ENCODE measurements at regions not wholly inside any gene's neighbourhood (a gene's known extent, or its start where the extent isn't known, plus 50 kb on each side); places are given as distances from the start of the nearest gene placed in this dataset.

DNA sequence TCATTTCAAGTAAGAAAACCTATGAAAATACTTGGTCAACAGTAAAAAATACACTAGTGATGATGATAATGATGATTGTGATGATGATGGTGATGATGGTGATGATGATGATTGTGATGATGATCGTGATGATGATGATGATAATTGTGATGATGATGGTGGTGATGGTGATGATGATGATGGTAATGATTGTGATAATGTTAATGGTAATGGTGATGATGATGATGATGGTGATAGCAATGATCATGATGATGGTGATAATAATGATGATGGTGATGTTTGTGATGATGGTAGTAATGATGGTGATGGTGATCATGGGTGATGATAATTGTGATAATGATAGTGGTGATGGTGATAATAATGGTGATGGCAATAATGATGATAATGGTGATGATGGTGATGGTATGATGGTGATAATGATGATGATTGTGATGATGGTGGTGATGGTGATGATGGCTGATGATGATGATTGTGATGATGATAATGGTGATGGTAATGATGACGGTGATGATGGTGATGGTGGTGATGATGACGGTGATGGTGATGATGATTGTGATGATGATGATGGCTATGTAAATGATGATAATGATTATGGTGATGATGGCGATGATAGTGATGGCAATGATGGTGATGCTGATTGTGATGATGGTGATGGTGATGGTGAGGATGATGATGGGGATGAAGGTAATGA lies 62.1 kb downstream of the VCX3A start:
- TF ChIP-seq, protein P1, sequence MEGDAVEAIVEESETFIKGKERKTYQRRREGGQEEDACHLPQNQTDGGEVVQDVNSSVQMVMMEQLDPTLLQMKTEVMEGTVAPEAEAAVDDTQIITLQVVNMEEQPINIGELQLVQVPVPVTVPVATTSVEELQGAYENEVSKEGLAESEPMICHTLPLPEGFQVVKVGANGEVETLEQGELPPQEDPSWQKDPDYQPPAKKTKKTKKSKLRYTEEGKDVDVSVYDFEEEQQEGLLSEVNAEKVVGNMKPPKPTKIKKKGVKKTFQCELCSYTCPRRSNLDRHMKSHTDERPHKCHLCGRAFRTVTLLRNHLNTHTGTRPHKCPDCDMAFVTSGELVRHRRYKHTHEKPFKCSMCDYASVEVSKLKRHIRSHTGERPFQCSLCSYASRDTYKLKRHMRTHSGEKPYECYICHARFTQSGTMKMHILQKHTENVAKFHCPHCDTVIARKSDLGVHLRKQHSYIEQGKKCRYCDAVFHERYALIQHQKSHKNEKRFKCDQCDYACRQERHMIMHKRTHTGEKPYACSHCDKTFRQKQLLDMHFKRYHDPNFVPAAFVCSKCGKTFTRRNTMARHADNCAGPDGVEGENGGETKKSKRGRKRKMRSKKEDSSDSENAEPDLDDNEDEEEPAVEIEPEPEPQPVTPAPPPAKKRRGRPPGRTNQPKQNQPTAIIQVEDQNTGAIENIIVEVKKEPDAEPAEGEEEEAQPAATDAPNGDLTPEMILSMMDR (IDR thresholded peaks at IDR 0.05) = no peak
- intact Hi-C loops (cut with DNase I) = no loop called here
- Histone ChIP-seq H3K27ac (no peak overlapping the region), H3K9me3 (no peaks in the 10 kb centered on the region), H3K4me1 (no peaks in the 10 kb centered on the region), H3K4me3 (no peak overlapping the region), H3K36me3 (no peaks in the 10 kb centered on the region), H3K27me3 (no peaks in the 10 kb centered on the region)
- DNase-seq (no peak), ATAC-seq (no peak)

DNA sequence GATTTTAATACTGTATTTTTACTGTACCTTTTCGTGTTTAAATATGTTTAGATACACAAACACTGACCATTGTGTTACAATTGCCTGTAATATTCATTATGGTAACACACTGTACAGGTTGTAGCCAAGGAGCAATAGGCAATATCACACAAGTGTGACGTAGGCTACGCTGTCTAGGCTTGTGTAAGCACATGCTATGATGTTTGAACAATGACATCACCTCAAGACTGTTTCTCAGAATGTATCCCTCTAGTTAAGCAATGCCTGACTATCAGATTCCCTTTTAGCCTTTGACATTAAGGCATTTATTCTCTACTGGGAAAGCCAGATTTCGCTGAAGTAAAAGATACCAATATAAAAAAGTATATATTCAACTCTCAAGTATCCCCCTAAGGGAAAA lies 66.2 kb downstream of the VCX3A start:
- Histone ChIP-seq H3K9me3 (no peaks in the 10 kb centered on the region), H3K4me1 (no peaks in the 10 kb centered on the region), H3K4me3 (no peak overlapping the region), H3K27ac (no peak overlapping the region), H3K36me3 (no peaks in the 10 kb centered on the region), H3K27me3 (no peaks in the 10 kb centered on the region)
- intact Hi-C loops (cut with DNase I) = no loop called here
- TF ChIP-seq, protein P1 (IDR thresholded peaks at IDR 0.05) = no peak
- ATAC-seq = no peak
- no peak for DNase-seq

DNA sequence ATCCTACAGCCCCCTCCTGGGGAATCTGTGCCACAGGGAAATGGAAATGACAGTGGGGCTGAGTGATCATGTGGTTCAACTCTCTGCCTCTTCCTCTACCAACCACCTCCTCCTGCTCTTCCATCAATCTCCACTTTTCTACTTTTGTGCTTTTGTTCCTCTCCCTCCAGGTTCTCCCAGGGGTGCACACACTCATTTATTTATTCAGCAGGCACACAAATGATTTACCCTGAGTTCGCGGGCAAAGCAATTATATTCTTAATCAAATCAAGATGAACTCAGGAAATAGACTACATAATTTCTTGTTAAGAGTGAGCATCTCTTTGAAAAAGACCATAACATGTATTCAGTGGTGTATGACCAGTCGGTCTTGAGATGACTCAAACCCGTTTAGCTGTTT lies 69.2 kb downstream of the VCX3A start:
- H3K4me1 ChIP-seq = no peaks in the 10 kb centered on the region
- no peaks in the 10 kb centered on the region for H3K27me3 ChIP-seq
- no peak overlapping the region for H3K4me3 ChIP-seq
- H3K36me3 ChIP-seq = no peaks in the 10 kb centered on the region
- DNase-seq = no peak
- no peak for ATAC-seq
- TF ChIP-seq, protein P1 (IDR thresholded peaks at IDR 0.05) = no peak
- H3K9me3 ChIP-seq = no peaks in the 10 kb centered on the region
- H3K27ac ChIP-seq = no peak overlapping the region
- intact Hi-C loops (cut with DNase I) = no loop called here

DNA sequence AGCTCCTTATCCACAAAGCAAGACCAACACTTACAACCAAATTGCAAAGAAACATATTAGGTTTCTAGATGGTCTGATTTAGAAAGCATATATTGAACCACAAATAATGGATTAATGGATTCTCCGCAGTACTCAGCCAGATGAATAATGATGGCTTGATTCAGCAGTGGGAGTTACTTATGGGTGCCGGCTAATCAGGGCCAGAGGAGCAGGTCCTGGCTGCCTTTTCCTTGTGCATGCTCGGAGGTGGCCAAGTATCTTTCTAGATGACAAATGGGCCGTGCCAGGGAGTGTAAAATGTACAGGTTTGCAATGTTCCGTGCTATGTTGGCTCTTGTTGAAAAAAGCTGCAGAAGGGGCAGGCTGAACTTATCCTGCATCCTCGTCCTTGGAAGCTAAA lies 70.2 kb downstream of the VCX3A start:
- Histone ChIP-seq H3K36me3 (no peaks in the 10 kb centered on the region), H3K9me3 (no peaks in the 10 kb centered on the region), H3K27ac (no peak overlapping the region), H3K4me3 (no peak overlapping the region), H3K27me3 (no peaks in the 10 kb centered on the region), H3K4me1 (no peaks in the 10 kb centered on the region)
- intact Hi-C loops (cut with DNase I) = no loop called here
- TF ChIP-seq, protein P1 (IDR thresholded peaks at IDR 0.05) = no peak
- ATAC-seq = no peak
- DNase-seq = no peak

GRCh38 chrX:6460893-6461490 lies 73.9 kb downstream of the VCX3A start:
- Histone ChIP-seq H3K27me3 (no peaks in the 10 kb centered on the region), H3K36me3 (no peaks in the 10 kb centered on the region), H3K27ac (no peak overlapping the region), H3K4me1 (no peaks in the 10 kb centered on the region), H3K9me3 (no peaks in the 10 kb centered on the region), H3K4me3 (no peak overlapping the region)
- TF ChIP-seq, protein P1 (IDR thresholded peaks at IDR 0.05) = no peak
- no peak for DNase-seq
- ATAC-seq = no peak
- intact Hi-C loops (cut with DNase I) = no loop called here
